H9 (cell line): ENCODE measurements at regions not wholly inside any gene's neighbourhood (a gene's known extent, or its start where the extent isn't known, plus 50 kb on each side); places are given as distances from the start of the nearest gene placed in this dataset.
A peak's percentile ranks its signal among the peaks of the same experiment; 100 is the strongest.

Source experiments
- DNase-seq: peaks from one replicate; pipeline ENCODE4 v3.0.0-alpha.2; 2017
- H2AFZ ChIP-seq: one replicate; pipeline ENCODE4 v1.6.1; 2013; ENCODE audit warnings: mild to moderate bottlenecking, low read length, control low read depth, moderate library complexity
- H2AK5ac ChIP-seq: 2 replicates; pipeline ENCODE4 v1.6.1; 2013; ENCODE audit warnings: low read length, control low read depth, mixed read lengths; ENCODE audit not compliant: insufficient read length
- H2BK120ac ChIP-seq: one replicate; pipeline ENCODE4 v1.6.1; 2013; ENCODE audit warnings: low read depth, mild to moderate bottlenecking, low read length, control low read depth, inconsistent platforms; ENCODE audit not compliant: poor library complexity, severe bottlenecking
- H2BK12ac ChIP-seq: 2 replicates; pipeline ENCODE4 v1.6.1; 2013; ENCODE audit warnings: low read length, control low read depth, mixed read lengths, low read depth; ENCODE audit not compliant: insufficient read length
- H2BK15ac ChIP-seq: 2 replicates; pipeline ENCODE4 v1.6.1; 2013; ENCODE audit warnings: low read depth, low read length, control low read depth
- H2BK20ac ChIP-seq: one replicate; pipeline ENCODE4 v1.6.1; 2013; ENCODE audit warnings: low read depth, mild to moderate bottlenecking, low read length, control low read depth, inconsistent platforms; ENCODE audit not compliant: poor library complexity, severe bottlenecking
- H2BK5ac ChIP-seq: 2 replicates; pipeline ENCODE4 v1.6.1; 2013; ENCODE audit warnings: low read length, control low read depth, mixed read lengths; ENCODE audit not compliant: insufficient read length
- H3K14ac ChIP-seq: 2 replicates; pipeline ENCODE4 v1.6.1; 2013; ENCODE audit warnings: low read length, control low read depth; ENCODE audit not compliant: insufficient read depth
- H3K18ac ChIP-seq: 2 replicates; pipeline ENCODE4 v1.6.1; 2013; ENCODE audit warnings: low read depth, mild to moderate bottlenecking, mixed read lengths, low read length, control low read depth; ENCODE audit not compliant: insufficient read length
- H3K23ac ChIP-seq: 2 replicates; pipeline ENCODE4 v1.6.1; 2013; ENCODE audit warnings: low read length, control low read depth, mixed read lengths, low read depth; ENCODE audit not compliant: insufficient read length
- H3K23me2 ChIP-seq: 2 replicates; pipeline ENCODE4 v1.6.1; 2013; ENCODE audit warnings: low read depth, mild to moderate bottlenecking, mixed read lengths, low read length, control low read depth; ENCODE audit not compliant: insufficient read length, poor library complexity, severe bottlenecking
- H3K27ac ChIP-seq: 2 replicates; pipeline ENCODE4 v1.5.1; 2013; ENCODE audit warnings: low read length, control low read depth, mixed read lengths, low read depth; ENCODE audit not compliant: insufficient read length
- H3K27me3 ChIP-seq: 2 replicates; pipeline ENCODE4 v1.6.1; 2013; ENCODE audit warnings: low read length, control low read depth, inconsistent platforms; ENCODE audit not compliant: insufficient read depth
- H3K4ac ChIP-seq: 2 replicates; pipeline ENCODE4 v1.6.1; 2013; ENCODE audit warnings: low read depth, mild to moderate bottlenecking, control low read depth, inconsistent platforms, low read length, moderate library complexity
- H3K4me1 ChIP-seq: 2 replicates; pipeline ENCODE4 v1.6.1; 2013; ENCODE audit warnings: low read length, control low read depth, inconsistent platforms; ENCODE audit not compliant: insufficient read depth
- H3K4me2 ChIP-seq: 2 replicates; pipeline ENCODE4 v1.6.1; 2013; ENCODE audit warnings: low read length, control low read depth, mixed read lengths; ENCODE audit not compliant: insufficient read length, insufficient read depth
- H3K56ac ChIP-seq: 2 replicates; pipeline ENCODE4 v1.6.1; 2013; ENCODE audit warnings: low read depth, mild to moderate bottlenecking, mixed read lengths, low read length, control low read depth; ENCODE audit not compliant: insufficient read length
- H3K79me1 ChIP-seq: 2 replicates; pipeline ENCODE4 v1.6.1; 2013; ENCODE audit warnings: low read depth, mild to moderate bottlenecking, moderate library complexity, low read length, control low read depth, inconsistent platforms; ENCODE audit not compliant: insufficient read depth, poor library complexity, severe bottlenecking
- H3K79me2 ChIP-seq: 2 replicates; pipeline ENCODE4 v1.6.1; 2013; ENCODE audit warnings: low read length, control low read depth, inconsistent platforms; ENCODE audit not compliant: insufficient read depth
- H3K9ac ChIP-seq: 2 replicates; pipeline ENCODE4 v1.6.1; 2013; ENCODE audit warnings: low read length, control low read depth, mixed read lengths; ENCODE audit not compliant: insufficient read length; ENCODE audit errors: extremely low read depth
- H3K9me3 ChIP-seq: one replicate; pipeline ENCODE4 v1.6.1; 2013; ENCODE audit warnings: low read depth, low read length, inconsistent platforms; ENCODE audit not compliant: control insufficient read depth
- H3T11ph ChIP-seq: one replicate; pipeline ENCODE4 v1.6.1; 2013; ENCODE audit warnings: mild to moderate bottlenecking, low read length, control low read depth, inconsistent platforms
- H4K20me1 ChIP-seq: one replicate; pipeline ENCODE4 v1.6.1; 2013; ENCODE audit not compliant: control insufficient read depth, insufficient read length, insufficient read depth
- H4K5ac ChIP-seq: 2 replicates; pipeline ENCODE4 v1.6.1; 2013; ENCODE audit warnings: low read depth, mild to moderate bottlenecking, mixed read lengths, low read length, control low read depth; ENCODE audit not compliant: insufficient read length
- H4K8ac ChIP-seq: replicated peaks from 2 replicates; pipeline ENCODE4 v1.6.1; 2013; ENCODE audit warnings: low read length, control low read depth, mixed read lengths, low read depth; ENCODE audit not compliant: insufficient read length
- H4K91ac ChIP-seq: 2 replicates; pipeline ENCODE4 v1.6.1; 2013; ENCODE audit warnings: low read depth, mild to moderate bottlenecking, moderate library complexity, mixed read lengths, low read length, control low read depth; ENCODE audit not compliant: insufficient read length
- H3K27ac Mint-ChIP-seq, 3 experiments: 2 replicates in 2 of 3; 3 replicates in 1 of 3; pipeline ENCODE4 v1.8.0; 2020 to 2021; ENCODE audit warnings: mixed read lengths in 3 of 3, mild to moderate bottlenecking in 1 of 3, moderate library complexity in 1 of 3
- H3K27me3 Mint-ChIP-seq: 2 replicates; pipeline ENCODE4 v1.8.0; 2021; ENCODE audit warnings: low read depth, mild to moderate bottlenecking, moderate library complexity, mixed read lengths
- H3K36me3 Mint-ChIP-seq, 3 experiments: 2 replicates in 2 of 3; 3 replicates in 1 of 3; pipeline ENCODE4 v1.8.0; 2020 to 2021; ENCODE audit warnings: low read depth in 3 of 3, mixed read lengths in 3 of 3; ENCODE audit not compliant: insufficient read depth in 1 of 3
- H3K4me1 Mint-ChIP-seq, 2 experiments: 2 replicates each; pipeline ENCODE4 v1.8.0; 2020; ENCODE audit warnings: mixed read lengths in 2 of 2
- H3K4me3 Mint-ChIP-seq, 2 experiments: 2 replicates in 1 of 2; 3 replicates in 1 of 2; pipeline ENCODE4 v1.8.0; 2020 to 2021; ENCODE audit warnings: mild to moderate bottlenecking in 2 of 2, mixed read lengths in 2 of 2, moderate library complexity in 1 of 2
- H3K9me3 Mint-ChIP-seq, 2 experiments: 2 replicates in 1 of 2; 3 replicates in 1 of 2; pipeline ENCODE4 v1.8.0; 2020; ENCODE audit warnings: mild to moderate bottlenecking in 2 of 2, mixed read lengths in 2 of 2, moderate library complexity in 1 of 2
- CTCF ChIP-seq: fragments of 200-600 bp; sonication (generic); conservative IDR thresholded peaks from 3 replicates; pipeline ENCODE4 v1.8.0; 2021; ENCODE audit warnings: antibody characterized with exemption, mild to moderate bottlenecking
- WGBS: extraction: QIAGEN DNeasy Blood & Tissue Kit; methylation state at CpG from one replicate; pipeline ENCODE4 v1.1.7; 2013; ENCODE audit warnings: missing lambda C conversion rate, low lambda C conversion rate, mixed read lengths; ENCODE audit not compliant: insufficient read length; ENCODE audit errors: extremely low coverage; 5-methylcytosine and 5-hydroxymethylcytosine counted together

GRCh38 chr9:20289423-20290010 lies 332.8 kb downstream of the MLLT3 start:
- Mint-ChIP-seq H3K9me3 (peaks cover 0 to 7% of the 10 kb centered on the region in 2 experiments; a peak in 3 of 5 replicates), H3K36me3 (peaks cover 0 to 15% (median 11%) of the 10 kb centered on the region in 3 experiments; a peak in 5 of 7 replicates), H3K27ac (peak overlapping the region in 1 of 3 experiments; percentile 29; a peak in 1 of 7 replicates), H3K4me1 (peaks cover 4 to 14% of the 10 kb centered on the region in 2 experiments), H3K4me3 (no peak overlapping the region), H3K27me3 (no peaks in the 10 kb centered on the region; the same call in none of the 2 replicates)
- Histone ChIP-seq H2AK5ac (no peak overlapping the region), H4K8ac (no peak overlapping the region), H4K91ac (no peak overlapping the region), H3K9me3 (no peaks in the 10 kb centered on the region), H3K14ac (no peak overlapping the region), H3K23me2 (no peaks in the 10 kb centered on the region), H3K79me1 (no peaks in the 10 kb centered on the region), H2BK120ac (no peak overlapping the region), H3K27ac (no peak overlapping the region), H2BK5ac (no peak overlapping the region), H3K4me2 (no peak overlapping the region), H2AFZ (no peak overlapping the region), H2BK15ac (no peak overlapping the region), H3K9ac (no peak overlapping the region), H3K27me3 (no peaks in the 10 kb centered on the region), H3K18ac (no peak overlapping the region), H4K5ac (no peak overlapping the region), H3K23ac (no peak overlapping the region), H3K79me2 (no peaks in the 10 kb centered on the region), H2BK12ac (no peak overlapping the region), H4K20me1 (no peaks in the 10 kb centered on the region), H3K4me1 (0 out of 2 replicates have a peak, but pooled peaks cover 2% of the 10 kb centered on the region), H2BK20ac (no peak overlapping the region), H3K56ac (no peak overlapping the region), H3T11ph (no peak overlapping the region), H3K4ac (no peak overlapping the region)
- TF ChIP-seq CTCF: no peak
- DNase-seq: no peak
- no CpG with 5 or more reads among the region's 9 CpGs for WGBS
